Stimulated activated naive B cell treated with anti-CD40 and anti-IgM and Interleukin-4, amounts not matched to agents 10 μg/mL and 1 μg/mL and 100 μg/mL, for 72 hours (primary cell): ENCODE measurements at regions not wholly inside any gene's neighbourhood (a gene's known extent, or its start where the extent isn't known, plus 50 kb on each side); places are given as distances from the start of the nearest gene placed in this dataset.
A peak's percentile ranks its signal among the peaks of the same experiment; 100 is the strongest.

Source experiments
- ATAC-seq, 2 donors: fragments of 150-1000 bp; cut with Tn5 transposase; replicated peaks; 2 replicates each; pipeline ENCODE4 v1.10.0; 2021; ENCODE audit warnings: moderate library complexity in 1 of 2
- DNase-seq: peaks from one replicate; pipeline ENCODE4 v3.0.0; 2021
- H3K27ac Mint-ChIP-seq: one replicate; pipeline ENCODE4 v1.8.0; 2022; ENCODE audit warnings: mild to moderate bottlenecking, mixed read lengths
- H3K27me3 Mint-ChIP-seq, 2 donors: one replicate each; pipeline ENCODE4 v1.8.0; 2022; ENCODE audit warnings: mixed read lengths in 2 of 2
- H3K36me3 Mint-ChIP-seq, 2 donors: one replicate each; pipeline ENCODE4 v1.8.0; 2022; ENCODE audit warnings: mixed read lengths in 2 of 2, mild to moderate bottlenecking in 1 of 2
- H3K4me1 Mint-ChIP-seq, 2 donors: one replicate each; pipeline ENCODE4 v1.8.0; 2022; ENCODE audit warnings: mixed read lengths in 2 of 2, mild to moderate bottlenecking in 1 of 2
- H3K4me3 Mint-ChIP-seq, 2 donors: one replicate each; pipeline ENCODE4 v1.8.0; 2022; ENCODE audit warnings: mild to moderate bottlenecking in 2 of 2, mixed read lengths in 2 of 2, moderate library complexity in 1 of 2
- H3K9me3 Mint-ChIP-seq, 2 donors: one replicate each; pipeline ENCODE4 v1.8.0; 2022; ENCODE audit warnings: mixed read lengths in 2 of 2, mild to moderate bottlenecking in 1 of 2

GRCh38 chr13:78404846-78405360 lies 198.4 kb downstream of the POU4F1 start:
- H3K36me3 Mint-ChIP-seq: no peaks in the 10 kb centered on the region
- ATAC-seq (no peak), DNase-seq (no peak)
- H3K4me1 Mint-ChIP-seq: peaks cover 0 to 5% of the 10 kb centered on the region in 2 donors
- peaks cover 0 to 8% of the 10 kb centered on the region in 2 donors for H3K27me3 Mint-ChIP-seq
- peaks cover 0 to 2% of the 10 kb centered on the region in 2 donors for H3K9me3 Mint-ChIP-seq
- H3K27ac Mint-ChIP-seq: no peak overlapping the region
- no peak overlapping the region for H3K4me3 Mint-ChIP-seq

- H3K27me3 Mint-ChIP-seq: peaks cover 0 to 8% of the 10 kb centered on the region in 2 donors
- DNase-seq (no peak), ATAC-seq (no peak)
- H3K27ac Mint-ChIP-seq: no peak overlapping the region
- H3K4me3 Mint-ChIP-seq: no peak overlapping the region
- no peaks in the 10 kb centered on the region for H3K9me3 Mint-ChIP-seq
- H3K36me3 Mint-ChIP-seq: no peaks in the 10 kb centered on the region
- peaks cover 0 to 10% of the 10 kb centered on the region in 2 donors for H3K4me1 Mint-ChIP-seq
Measured at GRCh38 chr13:78402708-78403400, 200.5 kb downstream of the POU4F1 start.

- DNase-seq (no peak), ATAC-seq (no peak)
- Mint-ChIP-seq H3K9me3 (no peaks in the 10 kb centered on the region), H3K27me3 (peaks cover 0 to 8% of the 10 kb centered on the region in 2 donors), H3K4me1 (peaks cover 0 to 6% of the 10 kb centered on the region in 2 donors), H3K27ac (no peak overlapping the region), H3K36me3 (no peaks in the 10 kb centered on the region), H3K4me3 (no peak overlapping the region)
Measured at GRCh38 chr13:78401873-78402707, 201.3 kb downstream of the POU4F1 start.

- Mint-ChIP-seq H3K4me3 (no peak overlapping the region), H3K36me3 (no peaks in the 10 kb centered on the region), H3K27ac (no peak overlapping the region), H3K4me1 (peaks cover 0 to 6% of the 10 kb centered on the region in 2 donors), H3K9me3 (peaks cover 0 to 1% of the 10 kb centered on the region in 2 donors), H3K27me3 (no peaks in the 10 kb centered on the region)
- DNase-seq: no peak
- ATAC-seq: peak in 1 of 2 donors; percentile 45
Measured at GRCh38 chr13:78398743-78399410, 204.5 kb downstream of the POU4F1 start.

GRCh38 chr13:78393286-78394142 lies 209.8 kb downstream of the POU4F1 start:
- no peak overlapping the region for H3K4me3 Mint-ChIP-seq
- H3K27ac Mint-ChIP-seq: no peak overlapping the region
- DNase-seq (no peak), ATAC-seq (no peak)
- H3K27me3 Mint-ChIP-seq: peaks cover 0 to 4% of the 10 kb centered on the region in 2 donors
- no peaks in the 10 kb centered on the region for H3K4me1 Mint-ChIP-seq
- no peaks in the 10 kb centered on the region for H3K36me3 Mint-ChIP-seq
- H3K9me3 Mint-ChIP-seq: peaks cover 0 to 1% of the 10 kb centered on the region in 2 donors

- H3K9me3 Mint-ChIP-seq: no peaks in the 10 kb centered on the region
- H3K4me3 Mint-ChIP-seq: no peak overlapping the region
- no peak for DNase-seq
- no peaks in the 10 kb centered on the region for H3K4me1 Mint-ChIP-seq
- H3K27me3 Mint-ChIP-seq: peaks cover 0 to 3% of the 10 kb centered on the region in 2 donors
- no peaks in the 10 kb centered on the region for H3K36me3 Mint-ChIP-seq
- no peak for ATAC-seq
- H3K27ac Mint-ChIP-seq: no peak overlapping the region
Measured at GRCh38 chr13:78383899-78384298, 219.5 kb downstream of the POU4F1 start.

- no peaks in the 10 kb centered on the region for H3K36me3 Mint-ChIP-seq
- H3K4me1 Mint-ChIP-seq: no peaks in the 10 kb centered on the region
- no peak for DNase-seq
- H3K27me3 Mint-ChIP-seq: no peaks in the 10 kb centered on the region
- H3K27ac Mint-ChIP-seq: no peak overlapping the region
- H3K4me3 Mint-ChIP-seq: no peak overlapping the region
- no peaks in the 10 kb centered on the region for H3K9me3 Mint-ChIP-seq
- ATAC-seq: no peak
Measured at GRCh38 chr13:78383071-78383484, 220.3 kb downstream of the POU4F1 start.

GRCh38 chr13:78382491-78382890 lies 220.9 kb downstream of the POU4F1 start:
- Mint-ChIP-seq H3K4me3 (no peak overlapping the region), H3K27me3 (no peaks in the 10 kb centered on the region), H3K9me3 (no peaks in the 10 kb centered on the region), H3K27ac (no peak overlapping the region), H3K36me3 (no peaks in the 10 kb centered on the region), H3K4me1 (no peaks in the 10 kb centered on the region)
- no peak for DNase-seq
- no peak for ATAC-seq

- no peak for ATAC-seq
- Mint-ChIP-seq H3K36me3 (no peaks in the 10 kb centered on the region), H3K4me3 (no peak overlapping the region), H3K9me3 (peaks cover 0 to 3% of the 10 kb centered on the region in 2 donors), H3K27me3 (no peaks in the 10 kb centered on the region), H3K27ac (no peak overlapping the region), H3K4me1 (no peaks in the 10 kb centered on the region)
- DNase-seq: no peak
Measured at GRCh38 chr13:78376822-78377221, 226.5 kb downstream of the POU4F1 start.

GRCh38 chr13:78376033-78376432 lies 227.3 kb downstream of the POU4F1 start:
- H3K4me1 Mint-ChIP-seq: no peaks in the 10 kb centered on the region
- peaks cover 0 to 3% of the 10 kb centered on the region in 2 donors for H3K9me3 Mint-ChIP-seq
- H3K27me3 Mint-ChIP-seq: no peaks in the 10 kb centered on the region
- no peak overlapping the region for H3K27ac Mint-ChIP-seq
- no peak overlapping the region for H3K4me3 Mint-ChIP-seq
- no peaks in the 10 kb centered on the region for H3K36me3 Mint-ChIP-seq
- no peak for ATAC-seq
- no peak for DNase-seq

GRCh38 chr13:78372581-78372980 lies 230.8 kb downstream of the POU4F1 start:
- Mint-ChIP-seq H3K36me3 (no peaks in the 10 kb centered on the region), H3K9me3 (peaks cover 0 to 3% of the 10 kb centered on the region in 2 donors)

GRCh38 chr13:78370231-78370630 lies 233.1 kb downstream of the POU4F1 start:
- H3K27me3 Mint-ChIP-seq: no peaks in the 10 kb centered on the region
- H3K4me1 Mint-ChIP-seq: no peaks in the 10 kb centered on the region
- no peak for ATAC-seq
- DNase-seq: no peak
- peaks cover 0 to 3% of the 10 kb centered on the region in 2 donors for H3K9me3 Mint-ChIP-seq
- no peaks in the 10 kb centered on the region for H3K36me3 Mint-ChIP-seq
- H3K27ac Mint-ChIP-seq: no peak overlapping the region
- H3K4me3 Mint-ChIP-seq: no peak overlapping the region

More at GRCh38 chr13:78372581-78372980, 230.8 kb downstream of the POU4F1 start:
- Mint-ChIP-seq H3K27me3 (no peaks in the 10 kb centered on the region), H3K27ac (no peak overlapping the region), H3K4me1 (no peaks in the 10 kb centered on the region), H3K4me3 (no peak overlapping the region)
- ATAC-seq (no peak), DNase-seq (no peak)

GRCh38 chr13:78364711-78365110 lies 238.6 kb downstream of the POU4F1 start:
- Mint-ChIP-seq H3K27ac (no peak overlapping the region), H3K4me1 (no peaks in the 10 kb centered on the region), H3K9me3 (no peaks in the 10 kb centered on the region), H3K4me3 (no peak overlapping the region), H3K27me3 (no peaks in the 10 kb centered on the region), H3K36me3 (no peaks in the 10 kb centered on the region)
- ATAC-seq (no peak), DNase-seq (no peak)
